HepG2 (cell line): ENCODE measurements at regions not wholly inside any gene's neighbourhood (a gene's known extent, or its start where the extent isn't known, plus 50 kb on each side); places are given as distances from the start of the nearest gene placed in this dataset.

Source experiments
- ATAC-seq: fragments of 200-7000 bp; cut with Tn5 transposase; 3 replicates; pipeline ENCODE4 v1.9.1; 2020; ENCODE audit warnings: mild to moderate bottlenecking, moderate library complexity
- BruUV-seq: library from RNA; stranded (reverse); fragments of 400-500 nt; replicated peaks from 2 replicates; lab custom pipeline; 2021; lab: Mats Ljungman, UMichigan
- CTCF ChIA-PET: fragments of 300-600 bp; formaldehyde crosslinking; extraction: SDS; loops from one replicate; lab custom pipeline; 2021; ENCODE audit warnings: low total read pairs, inconsistent platforms, low intra/inter-chr PET ratio; lab: Yijun Ruan, JAX
- POLR2A ChIA-PET: fragments of 350-600 bp; sonication (Branson Sonifier 250); formaldehyde crosslinking; loops from one replicate; lab custom pipeline; 2020; ENCODE audit warnings: antibody characterized with exemption, inconsistent platforms; lab: Yijun Ruan, JAX
- DNase-seq: peaks from one replicate; pipeline ENCODE4 v3.0.0-alpha.2; 2015; ENCODE audit warnings: low spot score
- FAIRE-seq: peaks from 3 replicates; lab custom pipeline; 2011; peaks lifted over from hg19 to GRCh38; lab: Jason Lieb, UNC
- H2AFZ ChIP-seq: one replicate; pipeline ENCODE4 v1.6.1; 2011; ENCODE audit warnings: low read length, inconsistent platforms
- H3K27ac ChIP-seq: fragments of 300-600 bp; 3 replicates; pipeline ENCODE4 v1.8.0; 2011; ENCODE audit warnings: mixed run types, mild to moderate bottlenecking, mixed read lengths, low read length, inconsistent platforms; ENCODE audit not compliant: insufficient read depth; ENCODE audit errors: extremely low read length
- H3K27me3 ChIP-seq, 2 experiments: fragments of 200-600 bp in 1 of 2; 2 replicates in 1 of 2; 3 replicates in 1 of 2; pipeline versions ENCODE4 v1.6.0 to v1.8.0; 2011; ENCODE audit warnings: low read length in 2 of 2, mild to moderate bottlenecking in 2 of 2, moderate library complexity in 2 of 2, inconsistent platforms in 1 of 2; ENCODE audit not compliant: insufficient read depth in 2 of 2, control insufficient read depth in 1 of 2
- H3K36me3 ChIP-seq, 2 experiments: fragments of 200-600 bp in 1 of 2; replicated peaks in 1 of 2; 2 replicates in 1 of 2; 3 replicates in 1 of 2; pipeline versions ENCODE4 v1.5.1 to v1.8.0; 2011; ENCODE audit warnings: low read length in 2 of 2, inconsistent platforms in 1 of 2; ENCODE audit not compliant: insufficient read depth in 2 of 2, control insufficient read depth in 1 of 2
- H3K4me1 ChIP-seq: 2 replicates; pipeline ENCODE4 v1.5.1; 2012; ENCODE audit warnings: low read length, inconsistent platforms; ENCODE audit not compliant: insufficient read depth
- H3K4me2 ChIP-seq: 2 replicates; pipeline ENCODE4 v1.6.0; 2011; ENCODE audit warnings: low read depth, low read length, inconsistent platforms
- H3K4me3 ChIP-seq, 3 experiments: fragments of 200-600 bp in 1 of 3; sonication (generic), shearing (Covaris generic) in 1 of 3; replicated peaks in 1 of 3; 2 replicates each; pipeline ENCODE4 v1.5.1; 2011 to 2016; ENCODE audit warnings: low read length in 3 of 3, inconsistent platforms in 2 of 3, low read depth in 2 of 3, mild to moderate bottlenecking in 2 of 3, control low read depth in 1 of 3, mixed read lengths in 1 of 3; ENCODE audit not compliant: insufficient read depth in 1 of 3
- H3K79me2 ChIP-seq: one replicate; pipeline ENCODE4 v1.6.1; 2011; ENCODE audit warnings: low read length, inconsistent platforms; ENCODE audit not compliant: insufficient read depth
- H3K9ac ChIP-seq: 2 replicates; pipeline ENCODE4 v1.6.0; 2011; ENCODE audit warnings: mild to moderate bottlenecking, low read depth, low read length, inconsistent platforms; ENCODE audit not compliant: insufficient read depth
- H3K9me3 ChIP-seq: 2 replicates; pipeline ENCODE4 v1.5.1; 2012; ENCODE audit warnings: mild to moderate bottlenecking, low read length
- H4K20me1 ChIP-seq: 2 replicates; pipeline ENCODE4 v1.6.0; 2011; ENCODE audit warnings: inconsistent platforms, mild to moderate bottlenecking, low read length, moderate library complexity; ENCODE audit not compliant: insufficient read depth
- EEA1 ChIP-seq: sonication (generic); formaldehyde crosslinking; IDR thresholded peaks from 2 replicates; pipeline ENCODE4 v1.5.1; 2020; ENCODE audit warnings: mild to moderate bottlenecking, missing genetic modification reagents, borderline replicate concordance
- HHEX ChIP-seq: IDR thresholded peaks from 2 replicates; pipeline ENCODE4 v1.6.1; 2016; ENCODE audit warnings: control low read depth
- KDM5B ChIP-seq: sonication (generic); formaldehyde crosslinking; IDR thresholded peaks from 2 replicates; pipeline ENCODE4 v1.4.0; 2020; ENCODE audit warnings: missing genetic modification reagents, mild to moderate bottlenecking, borderline replicate concordance
- NFIC ChIP-seq: IDR thresholded peaks from 2 replicates; pipeline ENCODE4 v1.6.1; 2012; ENCODE audit warnings: mild to moderate bottlenecking, low read length, inconsistent platforms
- PITX1 ChIP-seq: sonication (generic); formaldehyde crosslinking; IDR thresholded peaks from 2 replicates; pipeline ENCODE4 v1.5.1; 2020; ENCODE audit warnings: mild to moderate bottlenecking, missing genetic modification reagents
- TCF7 ChIP-seq: sonication (generic); IDR thresholded peaks from 2 replicates; pipeline ENCODE4 v1.6.1; 2016; ENCODE audit warnings: antibody characterized with exemption, low read depth
- ZNF484 ChIP-seq: sonication (generic); formaldehyde crosslinking; IDR thresholded peaks from 2 replicates; pipeline ENCODE4 v1.5.1; 2020; ENCODE audit warnings: mild to moderate bottlenecking, low read depth, missing genetic modification reagents, borderline replicate concordance
- ZNF552 ChIP-seq: sonication (generic); formaldehyde crosslinking; IDR thresholded peaks from 2 replicates; pipeline ENCODE4 v1.9.0; 2022; ENCODE audit warnings: missing genetic modification reagents, mild to moderate bottlenecking, borderline replicate concordance
- ZNF556 ChIP-seq: sonication (generic); formaldehyde crosslinking; IDR thresholded peaks from 2 replicates; pipeline ENCODE4 v1.4.0; 2020; ENCODE audit warnings: mild to moderate bottlenecking, missing genetic modification reagents, borderline replicate concordance
- ZSCAN21 ChIP-seq: sonication (generic); formaldehyde crosslinking; IDR thresholded peaks from 2 replicates; pipeline ENCODE4 v1.8.0; 2022; ENCODE audit warnings: mild to moderate bottlenecking, missing genetic modification reagents, moderate library complexity, borderline replicate concordance
- WGBS: methylation state at CpG from one replicate; pipeline ENCODE4 v1.1.6; 2017; ENCODE audit warnings: low lambda C conversion rate; 5-methylcytosine and 5-hydroxymethylcytosine counted together
- in situ Hi-C: cut with HindIII; loops from 2 replicates; pipeline ENCODE4 v1.10.0; 2017; ENCODE audit warnings: low pct_unique_long_range_greater_than_20kb; ENCODE audit not compliant: extremely low pct_ligation_motif_present
- intact Hi-C: fragments of 100-400 bp; cut with micrococcal nuclease; formaldehyde crosslinking; loops from one replicate; pipeline ENCODE4 v1.10.0; 2022; ENCODE audit not compliant: unreplicated experiment
- TF ChIP-seq, protein P1 (sequence below): IDR thresholded peaks from 2 replicates; pipeline ENCODE4 v1.6.1; 2016; ENCODE audit warnings: low read depth, control low read depth
- TF ChIP-seq, protein P2 (sequence below): sonication (generic); formaldehyde crosslinking; IDR thresholded peaks from 2 replicates; pipeline ENCODE4 v1.5.0; 2020; ENCODE audit warnings: mild to moderate bottlenecking, missing genetic modification reagents, borderline replicate concordance

DNA sequence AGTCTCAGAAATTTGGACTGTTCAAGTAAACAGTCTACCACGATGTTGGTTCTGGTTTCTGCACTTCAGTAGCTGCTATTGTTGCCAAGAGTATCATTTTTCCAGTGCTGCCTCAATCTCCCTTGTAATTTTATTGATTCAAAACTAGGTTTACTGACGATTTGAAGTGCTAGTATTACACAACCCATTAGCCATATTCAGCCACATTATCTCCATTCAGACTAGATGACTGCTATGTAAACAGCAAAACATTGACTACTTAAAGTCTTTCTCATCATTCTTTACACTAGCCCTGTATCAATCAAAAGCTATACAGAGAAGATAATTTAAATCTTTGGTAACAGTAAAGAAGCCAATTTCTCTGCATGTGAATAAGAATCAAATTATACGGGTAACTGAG, 102.0 kb upstream of the TSLP start (continued):
- TF ChIP-seq, protein P1, sequence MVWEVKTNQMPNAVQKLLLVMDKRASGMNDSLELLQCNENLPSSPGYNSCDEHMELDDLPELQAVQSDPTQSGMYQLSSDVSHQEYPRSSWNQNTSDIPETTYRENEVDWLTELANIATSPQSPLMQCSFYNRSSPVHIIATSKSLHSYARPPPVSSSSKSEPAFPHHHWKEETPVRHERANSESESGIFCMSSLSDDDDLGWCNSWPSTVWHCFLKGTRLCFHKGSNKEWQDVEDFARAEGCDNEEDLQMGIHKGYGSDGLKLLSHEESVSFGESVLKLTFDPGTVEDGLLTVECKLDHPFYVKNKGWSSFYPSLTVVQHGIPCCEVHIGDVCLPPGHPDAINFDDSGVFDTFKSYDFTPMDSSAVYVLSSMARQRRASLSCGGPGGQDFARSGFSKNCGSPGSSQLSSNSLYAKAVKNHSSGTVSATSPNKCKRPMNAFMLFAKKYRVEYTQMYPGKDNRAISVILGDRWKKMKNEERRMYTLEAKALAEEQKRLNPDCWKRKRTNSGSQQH, result no peak
- TF ChIP-seq KDM5B (no peak), ZNF556 (CRISPR knock-in tag) (no peak)
- TF ChIP-seq, all 625 proteins: peak for 0

DNA sequence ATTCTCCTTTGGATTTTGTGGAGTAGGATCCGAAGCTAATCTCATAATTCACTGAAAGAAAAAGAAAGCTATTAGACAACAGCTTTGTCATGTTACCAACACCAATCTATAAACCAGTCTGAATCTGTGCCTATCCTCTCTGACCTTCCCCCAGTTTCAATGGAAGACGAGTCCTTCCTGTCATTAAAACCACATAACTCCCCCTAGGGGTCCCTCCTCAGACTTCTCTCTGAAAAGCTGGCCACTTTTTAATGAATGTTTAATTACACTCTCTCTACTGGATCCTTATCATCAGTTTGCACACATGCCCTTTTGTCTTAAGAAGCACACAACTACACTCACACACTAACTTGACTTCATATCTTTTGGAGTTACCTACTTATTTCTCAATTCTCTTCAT, 98.0 kb upstream of the TSLP start:
- TF ChIP-seq HHEX, result no peak
- TF ChIP-seq ZNF484 (CRISPR knock-in tag), result no peak
- TF ChIP-seq TCF7, result no peak
- TF ChIP-seq NFIC, result no peak
- no peak for TF ChIP-seq ZSCAN21
- no peak for TF ChIP-seq EEA1
- no peak for TF ChIP-seq PITX1
- TF ChIP-seq, protein P2, sequence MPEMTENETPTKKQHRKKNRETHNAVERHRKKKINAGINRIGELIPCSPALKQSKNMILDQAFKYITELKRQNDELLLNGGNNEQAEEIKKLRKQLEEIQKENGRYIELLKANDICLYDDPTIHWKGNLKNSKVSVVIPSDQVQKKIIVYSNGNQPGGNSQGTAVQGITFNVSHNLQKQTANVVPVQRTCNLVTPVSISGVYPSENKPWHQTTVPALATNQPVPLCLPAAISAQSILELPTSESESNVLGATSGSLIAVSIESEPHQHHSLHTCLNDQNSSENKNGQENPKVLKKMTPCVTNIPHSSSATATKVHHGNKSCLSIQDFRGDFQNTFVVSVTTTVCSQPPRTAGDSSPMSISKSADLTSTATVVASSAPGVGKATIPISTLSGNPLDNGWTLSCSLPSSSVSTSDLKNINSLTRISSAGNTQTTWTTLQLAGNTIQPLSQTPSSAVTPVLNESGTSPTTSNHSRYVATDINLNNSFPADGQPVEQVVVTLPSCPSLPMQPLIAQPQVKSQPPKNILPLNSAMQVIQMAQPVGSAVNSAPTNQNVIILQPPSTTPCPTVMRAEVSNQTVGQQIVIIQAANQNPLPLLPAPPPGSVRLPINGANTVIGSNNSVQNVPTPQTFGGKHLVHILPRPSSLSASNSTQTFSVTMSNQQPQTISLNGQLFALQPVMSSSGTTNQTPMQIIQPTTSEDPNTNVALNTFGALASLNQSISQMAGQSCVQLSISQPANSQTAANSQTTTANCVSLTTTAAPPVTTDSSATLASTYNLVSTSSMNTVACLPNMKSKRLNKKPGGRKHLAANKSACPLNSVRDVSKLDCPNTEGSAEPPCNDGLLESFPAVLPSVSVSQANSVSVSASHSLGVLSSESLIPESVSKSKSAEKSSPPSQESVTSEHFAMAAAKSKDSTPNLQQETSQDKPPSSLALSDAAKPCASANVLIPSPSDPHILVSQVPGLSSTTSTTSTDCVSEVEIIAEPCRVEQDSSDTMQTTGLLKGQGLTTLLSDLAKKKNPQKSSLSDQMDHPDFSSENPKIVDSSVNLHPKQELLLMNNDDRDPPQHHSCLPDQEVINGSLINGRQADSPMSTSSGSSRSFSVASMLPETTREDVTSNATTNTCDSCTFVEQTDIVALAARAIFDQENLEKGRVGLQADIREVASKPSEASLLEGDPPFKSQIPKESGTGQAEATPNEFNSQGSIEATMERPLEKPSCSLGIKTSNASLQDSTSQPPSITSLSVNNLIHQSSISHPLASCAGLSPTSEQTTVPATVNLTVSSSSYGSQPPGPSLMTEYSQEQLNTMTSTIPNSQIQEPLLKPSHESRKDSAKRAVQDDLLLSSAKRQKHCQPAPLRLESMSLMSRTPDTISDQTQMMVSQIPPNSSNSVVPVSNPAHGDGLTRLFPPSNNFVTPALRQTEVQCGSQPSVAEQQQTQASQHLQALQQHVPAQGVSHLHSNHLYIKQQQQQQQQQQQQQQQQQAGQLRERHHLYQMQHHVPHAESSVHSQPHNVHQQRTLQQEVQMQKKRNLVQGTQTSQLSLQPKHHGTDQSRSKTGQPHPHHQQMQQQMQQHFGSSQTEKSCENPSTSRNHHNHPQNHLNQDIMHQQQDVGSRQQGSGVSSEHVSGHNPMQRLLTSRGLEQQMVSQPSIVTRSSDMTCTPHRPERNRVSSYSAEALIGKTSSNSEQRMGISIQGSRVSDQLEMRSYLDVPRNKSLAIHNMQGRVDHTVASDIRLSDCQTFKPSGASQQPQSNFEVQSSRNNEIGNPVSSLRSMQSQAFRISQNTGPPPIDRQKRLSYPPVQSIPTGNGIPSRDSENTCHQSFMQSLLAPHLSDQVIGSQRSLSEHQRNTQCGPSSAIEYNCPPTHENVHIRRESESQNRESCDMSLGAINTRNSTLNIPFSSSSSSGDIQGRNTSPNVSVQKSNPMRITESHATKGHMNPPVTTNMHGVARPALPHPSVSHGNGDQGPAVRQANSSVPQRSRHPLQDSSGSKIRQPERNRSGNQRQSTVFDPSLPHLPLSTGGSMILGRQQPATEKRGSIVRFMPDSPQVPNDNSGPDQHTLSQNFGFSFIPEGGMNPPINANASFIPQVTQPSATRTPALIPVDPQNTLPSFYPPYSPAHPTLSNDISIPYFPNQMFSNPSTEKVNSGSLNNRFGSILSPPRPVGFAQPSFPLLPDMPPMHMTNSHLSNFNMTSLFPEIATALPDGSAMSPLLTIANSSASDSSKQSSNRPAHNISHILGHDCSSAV (CRISPR knock-in tag), result no peak
- TF ChIP-seq ZNF552, result no peak
- WGBS, result 3% methylated on average over 2 of the region's 2 CpGs
- Histone ChIP-seq H3K9me3 (no peaks in the 10 kb centered on the region), H3K4me1 (no peaks in the 10 kb centered on the region), H3K4me2 (no peak overlapping the region), H4K20me1 (no peaks in the 10 kb centered on the region), H3K4me3 (no peak overlapping the region), H3K27me3 (no peaks in the 10 kb centered on the region), H3K79me2 (no peaks in the 10 kb centered on the region), H3K36me3 (no peaks in the 10 kb centered on the region), H2AFZ (no peak overlapping the region), H3K27ac (no peak overlapping the region), H3K9ac (no peak overlapping the region)
- ATAC-seq, result no peak
- POLR2A ChIA-PET, result no interaction called here
- in situ Hi-C loops (no loop called here), intact Hi-C loops (no loop called here)
- CTCF ChIA-PET, result no interaction called here
- no peak for DNase-seq
- FAIRE-seq, result no peak
- no TSS peak for BruUV-seq
